ENCODE measurements at regions not wholly inside any gene's neighbourhood (a gene's known extent, or its start where the extent isn't known, plus 50 kb on each side); places are given as distances from the start of the nearest gene placed in this dataset.

DNA sequence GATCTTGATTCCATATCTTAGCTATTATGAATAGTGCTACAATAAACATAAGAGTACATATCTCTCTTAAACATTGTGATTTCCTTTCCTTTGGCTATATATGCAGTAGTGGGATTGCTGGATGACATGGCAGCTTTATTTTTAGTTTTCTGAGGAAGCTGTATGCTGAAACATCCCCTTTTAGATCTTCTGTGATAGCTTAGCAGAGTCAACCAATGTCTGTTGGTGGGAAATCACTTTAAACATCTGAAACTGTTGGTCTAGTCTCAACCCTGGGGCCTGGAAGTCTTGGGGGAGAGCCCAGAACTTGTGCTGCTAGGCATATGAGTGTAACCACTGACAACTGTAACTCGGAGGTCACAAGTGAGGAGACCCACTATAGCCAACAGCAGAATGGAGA lies 378.6 kb upstream of the SLC14A2 start:
- intact Hi-C loops (cut with DNase I), result no loop called here
- H3K9me3 ChIP-seq, result no peaks in the 10 kb centered on the region
- H3K36me3 ChIP-seq, result no peaks in the 10 kb centered on the region
- no peak for DNase-seq
- TF ChIP-seq EP300 (IDR thresholded peaks at IDR 0.05) (no peak), CTCF (IDR thresholded peaks at IDR 0.05) (no peak), POLR2A (IDR thresholded peaks at IDR 0.05) (no peak)
- no peaks in the 10 kb centered on the region for H3K27me3 ChIP-seq
- H3K27ac ChIP-seq, result no peak overlapping the region
- 50 to 100% (median 82%) methylated on average over 1 of the region's 1 CpG for WGBS, 3 donors
- no peaks in the 10 kb centered on the region for H3K4me1 ChIP-seq (ENCODE audit: insufficient read depth)
- H3K4me3 ChIP-seq, result no peak overlapping the region

- TF ChIP-seq POLR2A (IDR thresholded peaks at IDR 0.05) (no peak), CTCF (IDR thresholded peaks at IDR 0.05) (no peak)
- intact Hi-C loops (cut with DNase I), result no loop called here
- H3K27me3 ChIP-seq, result no peaks in the 10 kb centered on the region
- no peaks in the 10 kb centered on the region for H3K4me1 ChIP-seq (ENCODE audit: insufficient read depth)
- H3K36me3 ChIP-seq, result no peaks in the 10 kb centered on the region
- no peak overlapping the region for H3K27ac ChIP-seq
- DNase-seq, result no peak
- no peak overlapping the region for H3K4me3 ChIP-seq
- WGBS, 3 donors, result 65 to 76% (median 66%) methylated on average over 7 of the region's 7 CpGs
- no peaks in the 10 kb centered on the region for H3K9me3 ChIP-seq
Observed at GRCh38 chr18:45237343-45238098, 377.8 kb upstream of the SLC14A2 start.

GRCh38 chr18:45241271-45241670 lies 374.0 kb upstream of the SLC14A2 start:
- WGBS, 3 donors, result 96 to 98% (median 97%) methylated on average over 3 of the region's 3 CpGs
- H3K4me1 ChIP-seq (ENCODE audit: insufficient read depth), result peaks cover 8% of the 10 kb centered on the region
- no peaks in the 10 kb centered on the region for H3K9me3 ChIP-seq
- H3K27me3 ChIP-seq, result no peaks in the 10 kb centered on the region
- H3K4me3 ChIP-seq, result no peak overlapping the region
- no peaks in the 10 kb centered on the region for H3K36me3 ChIP-seq
- intact Hi-C loops (cut with DNase I), result no loop called here
- DNase-seq, result no peak
- TF ChIP-seq POLR2A (IDR thresholded peaks at IDR 0.05), result no peak
- TF ChIP-seq EP300 (IDR thresholded peaks at IDR 0.05), result no peak
- no peak for TF ChIP-seq CTCF (IDR thresholded peaks at IDR 0.05)
- no peak overlapping the region for H3K27ac ChIP-seq

GRCh38 chr18:45241982-45242565 lies 373.2 kb upstream of the SLC14A2 start:
- DNase-seq, result no peak
- no peaks in the 10 kb centered on the region for H3K36me3 ChIP-seq
- H3K4me1 ChIP-seq (ENCODE audit: insufficient read depth), result peaks cover 8% of the 10 kb centered on the region
- H3K27me3 ChIP-seq, result no peaks in the 10 kb centered on the region
- WGBS, 3 donors, result 95 to 97% (median 97%) methylated on average over 8 of the region's 8 CpGs
- intact Hi-C loops (cut with DNase I), result no loop called here
- no peak overlapping the region for H3K27ac ChIP-seq
- H3K4me3 ChIP-seq, result no peak overlapping the region
- TF ChIP-seq POLR2A (IDR thresholded peaks at IDR 0.05) (no peak), EP300 (IDR thresholded peaks at IDR 0.05) (no peak), CTCF (IDR thresholded peaks at IDR 0.05) (no peak)
- H3K9me3 ChIP-seq, result no peaks in the 10 kb centered on the region

Measured in ovary (tissue), 7 donors.